Neural progenitor cell (in vitro differentiated cells): ENCODE measurements at regions not wholly inside any gene's neighbourhood (a gene's known extent, or its start where the extent isn't known, plus 50 kb on each side); places are given as distances from the start of the nearest gene placed in this dataset.
"Not testable (repeated sequence)": the region's sequence is repeated elsewhere in the genome, so short reads cannot be mapped to it uniquely, and the experiment has no call there.

Source experiments
- DNase-seq: peaks from one replicate; pipeline ENCODE4 v3.0.0-alpha.2; 2016; ENCODE audit warnings: low spot score
- H2AFZ ChIP-seq: fragments of 200-600 bp; sonication (generic); replicated peaks from 2 replicates; pipeline ENCODE4 v1.6.1; 2016; ENCODE audit warnings: antibody characterized with exemption
- H3F3A ChIP-seq: fragments of 200-600 bp; sonication (generic); 2 replicates; pipeline ENCODE4 v1.6.1; 2016; ENCODE audit warnings: antibody characterized with exemption, low read depth
- H3K27ac ChIP-seq: fragments of 200-600 bp; sonication (generic); 2 replicates; pipeline ENCODE4 v1.5.1; 2016; ENCODE audit warnings: mild to moderate bottlenecking
- H3K27me3 ChIP-seq: fragments of 200-600 bp; sonication (generic); 2 replicates; pipeline ENCODE4 v1.6.1; 2016; ENCODE audit warnings: mild to moderate bottlenecking, moderate library complexity
- H3K36me3 ChIP-seq: fragments of 200-600 bp; sonication (generic); 2 replicates; pipeline ENCODE4 v1.5.1; 2016
- H3K4me1 ChIP-seq: fragments of 200-600 bp; sonication (generic); 2 replicates; pipeline ENCODE4 v1.6.1; 2016; ENCODE audit warnings: mixed run types
- H3K4me2 ChIP-seq: fragments of 200-600 bp; sonication (generic); 2 replicates; pipeline ENCODE4 v1.6.1; 2016
- H3K4me3 ChIP-seq: fragments of 200-600 bp; sonication (generic); 2 replicates; pipeline ENCODE4 v1.5.1; 2016
- H3K79me2 ChIP-seq: fragments of 200-600 bp; sonication (generic); 2 replicates; pipeline ENCODE4 v1.6.1; 2016; ENCODE audit warnings: low read depth
- H3K9ac ChIP-seq: fragments of 200-600 bp; sonication (generic); 2 replicates; pipeline ENCODE4 v1.6.1; 2016
- H3K9me3 ChIP-seq: fragments of 200-600 bp; sonication (generic); 2 replicates; pipeline ENCODE4 v1.5.1; 2016; ENCODE audit warnings: low read depth
- H4K20me1 ChIP-seq: fragments of 200-600 bp; sonication (generic); 2 replicates; pipeline ENCODE4 v1.6.1; 2016; ENCODE audit warnings: low read depth
- H3K27ac Mint-ChIP-seq: 3 replicates; pipeline ENCODE4 v1.8.0; 2021; ENCODE audit warnings: mixed read lengths
- H3K27me3 Mint-ChIP-seq: 2 replicates; pipeline ENCODE4 v1.8.0; 2022; ENCODE audit warnings: low read depth, mild to moderate bottlenecking, inconsistent platforms, moderate library complexity, mixed read lengths; ENCODE audit not compliant: insufficient read depth
- H3K36me3 Mint-ChIP-seq: 3 replicates; pipeline ENCODE4 v1.8.0; 2021; ENCODE audit warnings: mixed read lengths
- H3K4me1 Mint-ChIP-seq: 3 replicates; pipeline ENCODE4 v1.8.0; 2021; ENCODE audit warnings: mixed read lengths
- H3K4me3 Mint-ChIP-seq: 3 replicates; pipeline ENCODE4 v1.8.0; 2021; ENCODE audit warnings: mild to moderate bottlenecking, moderate library complexity, mixed read lengths
- H3K9me3 Mint-ChIP-seq: 3 replicates; pipeline ENCODE4 v1.8.0; 2020; ENCODE audit warnings: mixed read lengths
- EZH2 ChIP-seq: fragments of 200-600 bp; sonication (generic); IDR thresholded peaks from 2 replicates; pipeline ENCODE4 v1.6.1; 2017; ENCODE audit warnings: antibody characterized with exemption, mild to moderate bottlenecking, moderate library complexity
- EZH2phosphoT487 ChIP-seq: fragments of 200-600 bp; sonication (generic); IDR thresholded peaks from 2 replicates; pipeline ENCODE4 v1.6.1; 2017; ENCODE audit warnings: antibody characterized with exemption
- TF ChIP-seq, protein P1 (sequence below): fragments of 200-600 bp; sonication (generic); IDR thresholded peaks from 2 replicates; pipeline ENCODE4 v1.5.1; 2017; ENCODE audit warnings: antibody characterized with exemption, mild to moderate bottlenecking

DNA sequence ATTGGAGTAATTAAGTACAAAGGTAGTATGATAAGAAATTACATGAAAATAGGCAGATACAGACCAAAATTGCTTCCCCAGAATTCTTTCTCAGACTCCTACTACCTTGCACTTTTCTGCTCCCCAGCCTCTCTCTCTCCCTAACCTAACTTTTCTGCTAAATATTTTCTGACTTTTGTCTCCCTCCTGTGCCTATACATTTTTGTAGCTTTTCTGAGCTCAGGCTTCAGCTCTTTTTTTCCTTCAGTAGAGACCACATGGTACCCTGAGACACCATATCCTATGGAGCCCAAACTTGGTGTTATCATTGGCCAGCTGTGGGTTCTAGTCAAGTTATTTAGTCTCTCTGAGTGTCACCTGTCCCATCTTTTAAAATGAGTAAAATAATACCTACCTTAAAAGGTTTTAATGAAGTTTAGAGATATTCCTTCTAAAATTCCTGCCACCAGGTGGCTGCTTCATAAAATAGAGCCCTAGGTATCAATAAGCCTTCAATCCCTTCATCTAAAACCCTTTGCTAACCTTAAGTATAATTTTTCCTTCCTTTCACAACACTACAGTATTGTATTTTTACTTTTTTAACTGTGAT lies 237.6 kb upstream of the DUSP10 start:
- no peak overlapping the region for H3K27ac Mint-ChIP-seq
- TF ChIP-seq, protein P1, sequence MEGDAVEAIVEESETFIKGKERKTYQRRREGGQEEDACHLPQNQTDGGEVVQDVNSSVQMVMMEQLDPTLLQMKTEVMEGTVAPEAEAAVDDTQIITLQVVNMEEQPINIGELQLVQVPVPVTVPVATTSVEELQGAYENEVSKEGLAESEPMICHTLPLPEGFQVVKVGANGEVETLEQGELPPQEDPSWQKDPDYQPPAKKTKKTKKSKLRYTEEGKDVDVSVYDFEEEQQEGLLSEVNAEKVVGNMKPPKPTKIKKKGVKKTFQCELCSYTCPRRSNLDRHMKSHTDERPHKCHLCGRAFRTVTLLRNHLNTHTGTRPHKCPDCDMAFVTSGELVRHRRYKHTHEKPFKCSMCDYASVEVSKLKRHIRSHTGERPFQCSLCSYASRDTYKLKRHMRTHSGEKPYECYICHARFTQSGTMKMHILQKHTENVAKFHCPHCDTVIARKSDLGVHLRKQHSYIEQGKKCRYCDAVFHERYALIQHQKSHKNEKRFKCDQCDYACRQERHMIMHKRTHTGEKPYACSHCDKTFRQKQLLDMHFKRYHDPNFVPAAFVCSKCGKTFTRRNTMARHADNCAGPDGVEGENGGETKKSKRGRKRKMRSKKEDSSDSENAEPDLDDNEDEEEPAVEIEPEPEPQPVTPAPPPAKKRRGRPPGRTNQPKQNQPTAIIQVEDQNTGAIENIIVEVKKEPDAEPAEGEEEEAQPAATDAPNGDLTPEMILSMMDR, result peak; percentile 35
- TF ChIP-seq EZH2, result no peak
- Histone ChIP-seq H3F3A (no peaks in the 10 kb centered on the region), H3K9ac (no peak overlapping the region), H3K27ac (no peak overlapping the region), H3K36me3 (no peaks in the 10 kb centered on the region), H3K4me3 (no peak overlapping the region), H3K79me2 (no peaks in the 10 kb centered on the region), H3K9me3 (no peaks in the 10 kb centered on the region), H4K20me1 (no peaks in the 10 kb centered on the region), H3K4me2 (no peak overlapping the region), H2AFZ (no peak overlapping the region), H3K4me1 (no peaks in the 10 kb centered on the region), H3K27me3 (no peaks in the 10 kb centered on the region)
- H3K9me3 Mint-ChIP-seq, result no peaks in the 10 kb centered on the region
- H3K4me3 Mint-ChIP-seq, result no peak overlapping the region
- H3K27me3 Mint-ChIP-seq, result peaks cover 4% of the 10 kb centered on the region
- no peak for DNase-seq
- H3K4me1 Mint-ChIP-seq, result no peaks in the 10 kb centered on the region
- no peaks in the 10 kb centered on the region for H3K36me3 Mint-ChIP-seq

DNA sequence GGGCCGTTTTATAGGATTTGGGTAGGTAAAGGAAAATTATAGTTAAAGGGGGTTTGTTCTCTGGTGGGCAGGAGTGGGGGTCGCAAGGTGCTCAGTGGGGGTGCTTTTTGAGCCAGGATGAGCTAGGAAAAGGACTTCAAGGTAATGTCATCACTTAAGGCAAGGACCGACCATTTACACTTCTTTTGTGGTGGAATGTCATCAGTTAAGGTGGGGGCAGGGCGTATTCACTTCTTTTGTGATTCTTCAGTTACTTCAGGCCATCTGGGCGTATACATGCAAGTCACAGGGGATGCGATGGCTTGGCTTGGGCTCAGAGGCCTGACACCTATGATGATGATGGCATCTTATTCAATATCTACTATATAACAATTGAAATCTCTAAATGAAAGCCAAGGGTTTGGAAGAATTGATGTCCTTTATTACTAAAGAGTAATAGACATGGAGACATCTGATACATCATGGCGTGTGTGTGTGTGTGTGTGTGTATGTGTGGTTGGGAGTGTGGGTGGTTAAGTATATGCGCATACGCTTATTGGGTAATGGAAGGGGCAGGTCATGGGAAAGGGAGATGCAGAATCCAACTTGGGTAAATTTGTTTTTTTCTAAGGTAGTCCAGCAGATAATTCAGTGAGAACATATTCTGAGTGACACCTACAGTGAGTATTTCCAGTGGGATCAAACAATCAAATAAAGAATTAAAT lies 236.9 kb upstream of the DUSP10 start:
- DNase-seq, H3K9me3 ChIP-seq, H3K36me3 ChIP-seq, H2AFZ ChIP-seq, H3F3A ChIP-seq, H3K36me3 Mint-ChIP-seq, H3K4me1 ChIP-seq, H3K27ac ChIP-seq, H3K27me3 Mint-ChIP-seq, H3K27ac Mint-ChIP-seq, H3K4me3 ChIP-seq, H3K27me3 ChIP-seq, H4K20me1 ChIP-seq, H3K9me3 Mint-ChIP-seq, H3K9ac ChIP-seq, H3K4me2 ChIP-seq, H3K4me1 Mint-ChIP-seq, H3K79me2 ChIP-seq, H3K4me3 Mint-ChIP-seq: not testable (repeated sequence)

- H3K4me1 Mint-ChIP-seq, H3K27ac ChIP-seq, H3K36me3 Mint-ChIP-seq, H3K4me3 ChIP-seq, H3K27ac Mint-ChIP-seq, H2AFZ ChIP-seq, H4K20me1 ChIP-seq, H3K4me3 Mint-ChIP-seq, H3K4me2 ChIP-seq, H3K9ac ChIP-seq, H3K27me3 Mint-ChIP-seq, H3K79me2 ChIP-seq, H3K27me3 ChIP-seq, H3K9me3 Mint-ChIP-seq, H3K9me3 ChIP-seq, DNase-seq, H3F3A ChIP-seq, H3K36me3 ChIP-seq: not testable (repeated sequence)
- H3K4me1 ChIP-seq, result peaks cover 13% of the 10 kb centered on the region
Observed at GRCh38 chr1:221973787-221974186, 231.9 kb upstream of the DUSP10 start.

DNA sequence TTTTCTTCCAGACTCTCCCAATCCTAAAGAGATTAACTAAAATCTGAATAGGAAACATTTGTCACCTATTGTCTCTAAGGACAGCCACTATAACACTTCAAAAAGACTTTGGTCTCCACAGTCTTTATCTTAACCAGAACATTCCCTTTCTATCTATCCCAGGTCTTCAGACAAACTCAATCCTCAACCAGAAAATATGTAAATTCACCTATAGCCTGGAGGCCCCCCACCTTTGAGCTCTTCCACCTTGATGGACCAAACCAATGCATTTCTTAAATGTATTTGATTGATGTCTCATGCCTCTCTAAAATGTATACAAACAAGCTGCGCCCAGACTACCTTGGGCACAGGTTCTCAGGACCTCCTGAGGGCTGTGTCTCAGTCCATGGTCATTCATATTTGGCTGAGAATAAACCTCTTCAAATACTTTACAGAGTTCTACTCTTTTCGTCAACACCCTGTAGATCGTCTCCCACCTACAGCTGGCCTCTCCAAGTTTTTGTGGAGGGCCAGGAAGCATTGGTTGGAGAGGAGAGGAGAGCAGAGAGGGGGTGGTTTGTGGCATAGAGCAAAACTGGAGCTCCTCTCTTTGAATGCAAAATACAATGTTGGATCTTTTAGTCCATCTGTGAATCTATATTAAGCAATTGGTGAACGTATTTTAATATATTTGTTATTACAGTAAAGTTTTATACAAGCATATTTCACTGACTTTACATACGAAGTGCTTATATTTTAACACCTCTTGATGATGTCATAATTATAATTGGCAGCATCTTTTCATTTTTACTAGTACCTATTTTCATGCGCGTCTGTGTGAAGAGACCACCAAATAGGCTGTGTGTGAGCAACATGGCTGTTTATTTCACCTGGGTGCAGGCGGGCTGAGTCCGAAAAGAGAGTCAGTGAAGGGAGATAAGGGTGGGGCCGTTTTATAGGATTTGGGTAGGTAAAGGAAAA lies 230.7 kb upstream of the DUSP10 start:
- no peak overlapping the region for H3K4me2 ChIP-seq
- no peak overlapping the region for H3K27ac ChIP-seq
- Mint-ChIP-seq H3K27ac (no peak overlapping the region), H3K27me3 (peaks cover 3% of the 10 kb centered on the region), H3K4me3 (no peak overlapping the region), H3K4me1 (no peaks in the 10 kb centered on the region), H3K36me3 (no peaks in the 10 kb centered on the region), H3K9me3 (no peaks in the 10 kb centered on the region)
- no peak for DNase-seq
- no peak overlapping the region for H2AFZ ChIP-seq
- H3K9ac ChIP-seq, result no peak overlapping the region
- no peaks in the 10 kb centered on the region for H4K20me1 ChIP-seq
- H3F3A ChIP-seq, result no peaks in the 10 kb centered on the region
- no peaks in the 10 kb centered on the region for H3K79me2 ChIP-seq
- TF ChIP-seq EZH2phosphoT487, result no peak
- TF ChIP-seq, protein P1, result no peak
- no peak for TF ChIP-seq EZH2
- no peaks in the 10 kb centered on the region for H3K27me3 ChIP-seq
- no peak overlapping the region for H3K4me3 ChIP-seq
- H3K4me1 ChIP-seq, result peaks cover 13% of the 10 kb centered on the region
- no peaks in the 10 kb centered on the region for H3K9me3 ChIP-seq
- H3K36me3 ChIP-seq, result no peaks in the 10 kb centered on the region

- not testable (repeated sequence) for H3K27me3 Mint-ChIP-seq, H3K4me1 Mint-ChIP-seq, H3K9ac ChIP-seq, H3K4me2 ChIP-seq, H3K36me3 ChIP-seq, H4K20me1 ChIP-seq, H3K27ac Mint-ChIP-seq, H3K9me3 ChIP-seq, H3K27me3 ChIP-seq, H3K36me3 Mint-ChIP-seq, H3K4me3 Mint-ChIP-seq, H2AFZ ChIP-seq, H3K9me3 Mint-ChIP-seq, DNase-seq, H3K4me3 ChIP-seq, H3F3A ChIP-seq, H3K27ac ChIP-seq, H3K79me2 ChIP-seq
- H3K4me1 ChIP-seq, result peaks cover 13% of the 10 kb centered on the region
Observed at GRCh38 chr1:221971035-221971434, 229.1 kb upstream of the DUSP10 start.

DNA sequence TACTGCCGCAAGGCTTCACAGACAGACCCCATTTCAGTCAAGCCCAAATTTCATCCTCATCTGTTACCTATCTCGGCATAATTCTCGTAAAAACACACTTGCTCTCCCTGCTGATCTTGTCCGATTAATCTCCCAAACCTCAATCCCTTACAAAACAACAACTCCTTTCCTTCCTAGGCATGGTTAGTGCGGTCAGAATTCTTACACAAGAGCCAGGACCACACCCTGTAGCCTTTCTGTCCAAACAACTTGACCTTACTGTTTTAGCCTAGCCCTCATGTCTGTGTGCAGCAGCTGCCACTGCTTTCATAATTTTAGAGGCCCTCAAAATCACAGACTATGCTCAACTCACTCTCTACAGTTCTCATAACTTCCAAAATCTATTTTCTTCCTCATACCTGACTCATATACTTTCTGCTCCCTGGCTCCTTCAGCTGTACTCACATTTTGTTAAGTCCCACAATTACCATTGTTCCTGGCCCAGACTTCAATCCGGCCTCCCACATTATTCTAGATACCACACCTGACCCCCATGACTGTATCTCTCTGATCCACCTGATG lies 227.5 kb upstream of the DUSP10 start:
- not testable (repeated sequence) for H3K27ac ChIP-seq, H3K9me3 Mint-ChIP-seq, H3K9ac ChIP-seq, H3K27ac Mint-ChIP-seq, H3K4me2 ChIP-seq, H3K4me1 Mint-ChIP-seq, H3F3A ChIP-seq, H3K27me3 Mint-ChIP-seq, H2AFZ ChIP-seq, H3K27me3 ChIP-seq, H3K36me3 Mint-ChIP-seq, H3K79me2 ChIP-seq, H3K4me3 Mint-ChIP-seq, DNase-seq, H4K20me1 ChIP-seq, H3K9me3 ChIP-seq, H3K36me3 ChIP-seq, H3K4me3 ChIP-seq
- H3K4me1 ChIP-seq, result peaks cover 13% of the 10 kb centered on the region
